ENCODE measurements at regions not wholly inside any gene's neighbourhood (a gene's known extent, or its start where the extent isn't known, plus 50 kb on each side); places are given as distances from the start of the nearest gene placed in this dataset.
"Not testable (repeated sequence)": the region's sequence is repeated elsewhere in the genome, so short reads cannot be mapped to it uniquely, and the experiment has no call there.

GRCh38 chr1:99502400-99502799 lies 143.5 kb upstream of the PALMD start:
- DNase-seq = no peak

- no peak for DNase-seq
These were observed 142.6 kb upstream of the PALMD start for GRCh38 chr1:99503276-99503747.

GRCh38 chr1:99504287-99504686 lies 141.6 kb upstream of the PALMD start:
- no peak for DNase-seq

- DNase-seq = no peak
These were observed 139.3 kb upstream of the PALMD start for GRCh38 chr1:99506631-99507030.

GRCh38 chr1:99507446-99507845 lies 138.5 kb upstream of the PALMD start:
- DNase-seq = not testable (repeated sequence)

- no peak for DNase-seq
These were observed 137.8 kb upstream of the PALMD start for GRCh38 chr1:99507906-99508732.

- DNase-seq = not testable (repeated sequence)
These were observed 137.0 kb upstream of the PALMD start for GRCh38 chr1:99508733-99509445.

GRCh38 chr1:99514823-99515552 lies 130.9 kb upstream of the PALMD start:
- not testable (repeated sequence) for DNase-seq

GRCh38 chr1:99516141-99516540 lies 129.8 kb upstream of the PALMD start:
- DNase-seq = no peak

- DNase-seq = no peak
These were observed 125.8 kb upstream of the PALMD start for GRCh38 chr1:99520121-99520520.

GRCh38 chr1:99525331-99525730 lies 120.6 kb upstream of the PALMD start:
- DNase-seq = no peak

- DNase-seq = no peak
These were observed 118.8 kb upstream of the PALMD start for GRCh38 chr1:99527078-99527477.

GRCh38 chr1:99527545-99527944 lies 118.4 kb upstream of the PALMD start:
- DNase-seq = no peak

GRCh38 chr1:99529002-99529401 lies 116.9 kb upstream of the PALMD start:
- DNase-seq = no peak

GRCh38 chr1:99531578-99532275 lies 114.2 kb upstream of the PALMD start:
- no peak for DNase-seq

GRCh38 chr1:99532276-99532580 lies 113.7 kb upstream of the PALMD start:
- DNase-seq = no peak

GRCh38 chr1:99533909-99534637 lies 111.8 kb upstream of the PALMD start:
- no peak for DNase-seq

- DNase-seq = no peak
These were observed 111.3 kb upstream of the PALMD start for GRCh38 chr1:99534638-99534930.

- no peak for DNase-seq
These were observed 110.3 kb upstream of the PALMD start for GRCh38 chr1:99535470-99536164.

- DNase-seq = no peak
These were observed 107.9 kb upstream of the PALMD start for GRCh38 chr1:99537886-99538617.

- no peak for DNase-seq
These were observed 107.3 kb upstream of the PALMD start for GRCh38 chr1:99538618-99538956.

Data from activated CD4-positive, alpha-beta T cell treated with anti-CD3 and anti-CD28 coated beads, Interleukin-2, amount 50 U/mL, for 48 hours (primary cell).